T-cell (primary cell): ENCODE measurements at regions not wholly inside any gene's neighbourhood (a gene's known extent, or its start where the extent isn't known, plus 50 kb on each side); places are given as distances from the start of the nearest gene placed in this dataset.

ENCODE experiments used
- ATAC-seq, 4 experiments: fragments of 200-7000 bp in 3 of 4; fragments of 150-1000 bp in 1 of 4; cut with Tn5 transposase; replicated peaks in 1 of 4; 1 replicate in 3 of 4; 2 replicates in 1 of 4; pipeline ENCODE4 v1.10.0; 2021; ENCODE audit warnings: moderate library complexity in 3 of 4, mild to moderate bottlenecking in 2 of 4, moderate number of reproducible peaks in 1 of 4
- CTCF ChIA-PET, 2 donors: fragments of 300-600 bp; sonication (Branson Sonifier 250); formaldehyde crosslinking; loops; one replicate each; lab custom pipeline; 2022; ENCODE audit warnings: antibody characterized with exemption in 2 of 2; lab: Charles Lee
- POLR2A ChIA-PET, 2 donors: fragments of 300-600 bp; sonication (Branson Sonifier 250); formaldehyde crosslinking; loops; one replicate each; lab custom pipeline; 2022; ENCODE audit warnings: antibody characterized with exemption in 2 of 2; lab: Charles Lee
- DNase-seq, 35 experiments: peaks; one replicate each; pipeline versions ENCODE4 v3.0.0 to v3.0.0-alpha.2; 2013 to 2023
- H3K27ac ChIP-seq: one replicate; pipeline ENCODE4 v1.5.1; 2013; ENCODE audit warnings: low read length
- H3K27me3 ChIP-seq, 2 experiments: replicated peaks in 1 of 2; 1 replicate in 1 of 2; 2 replicates in 1 of 2; pipeline versions ENCODE4 v1.6.1 to v1.7.0; 2013; ENCODE audit warnings: low read length in 1 of 2, mixed read lengths in 1 of 2; ENCODE audit not compliant: control insufficient read depth in 2 of 2, insufficient read depth in 2 of 2; ENCODE audit errors: extremely low read depth in 1 of 2
- H3K36me3 ChIP-seq, 2 donors: 1 replicate in 1 of 2; 2 replicates in 1 of 2; pipeline versions ENCODE4 v1.6.1 to v1.7.0; 2013; ENCODE audit warnings: low read length in 1 of 2; ENCODE audit not compliant: control insufficient read depth in 2 of 2, insufficient read depth in 1 of 2; ENCODE audit errors: extremely low read depth in 1 of 2
- H3K4me1 ChIP-seq, 2 experiments: 1 replicate in 1 of 2; 2 replicates in 1 of 2; pipeline versions ENCODE4 v1.6.1 to v1.7.0; 2013; ENCODE audit warnings: low read length in 2 of 2, mixed read lengths in 1 of 2; ENCODE audit not compliant: insufficient read depth in 2 of 2, control insufficient read depth in 1 of 2; ENCODE audit errors: extremely low read depth in 1 of 2
- H3K4me3 ChIP-seq, 2 donors: 1 replicate in 1 of 2; 2 replicates in 1 of 2; pipeline versions ENCODE4 v1.5.1 to v1.7.0; 2013; ENCODE audit warnings: mild to moderate bottlenecking in 2 of 2, low read length in 1 of 2, moderate library complexity in 1 of 2; ENCODE audit not compliant: control insufficient read depth in 1 of 2; ENCODE audit errors: extremely low read depth in 1 of 2
- H3K9me3 ChIP-seq: 2 replicates; pipeline ENCODE4 v1.7.0; 2013
- H3K27ac Mint-ChIP-seq, 2 donors: one replicate each; pipeline ENCODE4 v1.8.0; 2020 to 2021; ENCODE audit warnings: mild to moderate bottlenecking in 2 of 2, mixed read lengths in 2 of 2
- H3K27me3 Mint-ChIP-seq, 2 donors: one replicate each; pipeline ENCODE4 v1.8.0; 2021 to 2022; ENCODE audit warnings: mixed read lengths in 2 of 2
- H3K36me3 Mint-ChIP-seq: one replicate; pipeline ENCODE4 v1.8.0; 2021; ENCODE audit warnings: mixed read lengths
- H3K4me1 Mint-ChIP-seq, 3 donors: one replicate each; pipeline ENCODE4 v1.8.0; 2020 to 2022; ENCODE audit warnings: mixed read lengths in 3 of 3, mild to moderate bottlenecking in 1 of 3
- H3K4me3 Mint-ChIP-seq, 3 donors: one replicate each; pipeline ENCODE4 v1.8.0; 2020 to 2022; ENCODE audit warnings: mild to moderate bottlenecking in 3 of 3, mixed read lengths in 3 of 3, moderate library complexity in 3 of 3
- H3K9me3 Mint-ChIP-seq, 3 donors: one replicate each; pipeline ENCODE4 v1.8.0; 2020 to 2022; ENCODE audit warnings: mixed read lengths in 3 of 3
- WGBS: methylation state at CpG from one replicate; pipeline ENCODE4 v1.1.5; 2013; ENCODE audit warnings: missing lambda C conversion rate; ENCODE audit not compliant: insufficient coverage; 5-methylcytosine and 5-hydroxymethylcytosine counted together

- H3K4me1 ChIP-seq: no peaks in the 10 kb centered on the region
- H3K36me3 ChIP-seq: no peaks in the 10 kb centered on the region
- H3K27me3 Mint-ChIP-seq: no peaks in the 10 kb centered on the region
- H3K4me3 ChIP-seq: no peak overlapping the region
- H3K4me3 Mint-ChIP-seq: no peak overlapping the region
- H3K9me3 Mint-ChIP-seq: no peaks in the 10 kb centered on the region
- H3K27ac ChIP-seq: no peak overlapping the region
- no peaks in the 10 kb centered on the region for H3K9me3 ChIP-seq
- no peak for DNase-seq
- WGBS: no CpG with 5 or more reads among the region's 1 CpG
- no peak overlapping the region for H3K27ac Mint-ChIP-seq
- no peaks in the 10 kb centered on the region for H3K4me1 Mint-ChIP-seq
- H3K27me3 ChIP-seq: no peaks in the 10 kb centered on the region
- CTCF ChIA-PET: no interaction called here
- no peak for ATAC-seq
- no peaks in the 10 kb centered on the region for H3K36me3 Mint-ChIP-seq
- POLR2A ChIA-PET: no interaction called here
These were observed 168.3 kb downstream of the ATOH1 start for GRCh38 chr4:93996895-93997294.

- no peaks in the 10 kb centered on the region for H3K27me3 Mint-ChIP-seq
- Histone ChIP-seq H3K27ac (no peak overlapping the region), H3K27me3 (no peaks in the 10 kb centered on the region), H3K4me1 (no peaks in the 10 kb centered on the region), H3K9me3 (no peaks in the 10 kb centered on the region), H3K36me3 (no peaks in the 10 kb centered on the region), H3K4me3 (no peak overlapping the region)
- H3K36me3 Mint-ChIP-seq: no peaks in the 10 kb centered on the region
- ChIA-PET CTCF (no interaction called here), POLR2A (no interaction called here)
- no peaks in the 10 kb centered on the region for H3K4me1 Mint-ChIP-seq
- H3K27ac Mint-ChIP-seq: no peak overlapping the region
- no peak overlapping the region for H3K4me3 Mint-ChIP-seq
- DNase-seq (no peak), ATAC-seq (no peak)
- no CpG with 5 or more reads among the region's 1 CpG for WGBS
- H3K9me3 Mint-ChIP-seq: no peaks in the 10 kb centered on the region
These were observed 172.0 kb downstream of the ATOH1 start for GRCh38 chr4:94000559-94000958.

- CTCF ChIA-PET: no interaction called here
- Histone ChIP-seq H3K27ac (no peak overlapping the region), H3K36me3 (no peaks in the 10 kb centered on the region), H3K4me3 (no peak overlapping the region), H3K4me1 (no peaks in the 10 kb centered on the region), H3K27me3 (no peaks in the 10 kb centered on the region), H3K9me3 (no peaks in the 10 kb centered on the region)
- Mint-ChIP-seq H3K4me1 (no peaks in the 10 kb centered on the region), H3K4me3 (no peak overlapping the region), H3K27me3 (no peaks in the 10 kb centered on the region), H3K9me3 (no peaks in the 10 kb centered on the region), H3K36me3 (no peaks in the 10 kb centered on the region), H3K27ac (no peak overlapping the region)
- POLR2A ChIA-PET: no interaction called here
- no peak for DNase-seq
- no CpG with 5 or more reads among the region's 1 CpG for WGBS
- no peak for ATAC-seq
These were observed 178.4 kb downstream of the ATOH1 start for GRCh38 chr4:94006932-94007331.

- Histone ChIP-seq H3K27ac (no peak overlapping the region), H3K36me3 (no peaks in the 10 kb centered on the region), H3K4me1 (no peaks in the 10 kb centered on the region), H3K4me3 (no peak overlapping the region), H3K9me3 (no peaks in the 10 kb centered on the region), H3K27me3 (no peaks in the 10 kb centered on the region)
- no peak overlapping the region for H3K4me3 Mint-ChIP-seq
- no peak for ATAC-seq
- H3K27ac Mint-ChIP-seq: no peak overlapping the region
- no peaks in the 10 kb centered on the region for H3K4me1 Mint-ChIP-seq
- peaks cover 0 to 9% (median 2%) of the 10 kb centered on the region in 3 donors for H3K9me3 Mint-ChIP-seq
- no peaks in the 10 kb centered on the region for H3K27me3 Mint-ChIP-seq
- ChIA-PET POLR2A (interaction anchor here in 1 of 2 donors (0.6 kb wide), 1 partner anchor 722 kb away, joined by 3 read pairs; no protein-coding TSS in a partner anchor), CTCF (no interaction called here)
- DNase-seq: no peak
- WGBS: no CpG with 5 or more reads among the region's 2 CpGs
- H3K36me3 Mint-ChIP-seq: no peaks in the 10 kb centered on the region
These were observed 182.6 kb downstream of the ATOH1 start for GRCh38 chr4:94011190-94011589.

- Histone ChIP-seq H3K36me3 (no peaks in the 10 kb centered on the region), H3K4me3 (no peak overlapping the region), H3K9me3 (no peaks in the 10 kb centered on the region), H3K27me3 (no peaks in the 10 kb centered on the region), H3K27ac (no peak overlapping the region), H3K4me1 (no peaks in the 10 kb centered on the region)
- Mint-ChIP-seq H3K4me3 (no peak overlapping the region), H3K27ac (no peak overlapping the region), H3K9me3 (peaks cover 4 to 9% (median 6%) of the 10 kb centered on the region in 3 donors), H3K4me1 (no peaks in the 10 kb centered on the region), H3K27me3 (no peaks in the 10 kb centered on the region), H3K36me3 (no peaks in the 10 kb centered on the region)
- ChIA-PET CTCF (no interaction called here), POLR2A (no interaction called here)
- DNase-seq (no peak), ATAC-seq (no peak)
- WGBS: no CpG with 5 or more reads among the region's 3 CpGs
These were observed 186.1 kb downstream of the ATOH1 start for GRCh38 chr4:94014484-94015136.

- Histone ChIP-seq H3K27me3 (no peaks in the 10 kb centered on the region), H3K4me1 (no peaks in the 10 kb centered on the region), H3K4me3 (no peak overlapping the region), H3K36me3 (no peaks in the 10 kb centered on the region), H3K9me3 (no peaks in the 10 kb centered on the region), H3K27ac (no peak overlapping the region)
- H3K27ac Mint-ChIP-seq: no peak overlapping the region
- CTCF ChIA-PET: no interaction called here
- no CpG with 5 or more reads among the region's 1 CpG for WGBS
- H3K9me3 Mint-ChIP-seq: peaks cover 4 to 9% (median 6%) of the 10 kb centered on the region in 3 donors
- H3K27me3 Mint-ChIP-seq: no peaks in the 10 kb centered on the region
- no peaks in the 10 kb centered on the region for H3K36me3 Mint-ChIP-seq
- no peak overlapping the region for H3K4me3 Mint-ChIP-seq
- no peak for ATAC-seq
- no peak for DNase-seq
- POLR2A ChIA-PET: no interaction called here
- no peaks in the 10 kb centered on the region for H3K4me1 Mint-ChIP-seq
These were observed 187.4 kb downstream of the ATOH1 start for GRCh38 chr4:94015956-94016355.

GRCh38 chr4:94032754-94033153 is 174.9 kb upstream of the SMARCAD1 start:
- Histone ChIP-seq H3K27me3 (no peaks in the 10 kb centered on the region), H3K4me3 (no peak overlapping the region), H3K4me1 (no peaks in the 10 kb centered on the region), H3K27ac (no peak overlapping the region), H3K36me3 (no peaks in the 10 kb centered on the region), H3K9me3 (no peaks in the 10 kb centered on the region)
- H3K27ac Mint-ChIP-seq: no peak overlapping the region
- ATAC-seq (no peak), DNase-seq (no peak)
- POLR2A ChIA-PET: interaction anchor here in 1 of 2 donors (0.7 kb wide), 2 partner anchors 167 to 178 kb away, joined by 4 read pairs; no protein-coding TSS in a partner anchor
- H3K4me1 Mint-ChIP-seq: no peaks in the 10 kb centered on the region
- WGBS: no CpG with 5 or more reads among the region's 2 CpGs
- H3K9me3 Mint-ChIP-seq: peaks cover 0 to 3% (median 2%) of the 10 kb centered on the region in 3 donors
- H3K4me3 Mint-ChIP-seq: no peak overlapping the region
- CTCF ChIA-PET: no interaction called here
- no peaks in the 10 kb centered on the region for H3K36me3 Mint-ChIP-seq
- H3K27me3 Mint-ChIP-seq: no peaks in the 10 kb centered on the region
